Glomerular visceral epithelial cell (primary cell): ENCODE measurements at regions not wholly inside any gene's neighbourhood (a gene's known extent, or its start where the extent isn't known, plus 50 kb on each side); places are given as distances from the start of the nearest gene placed in this dataset.

ENCODE experiments used
- DNase-seq: peaks from one replicate; pipeline ENCODE4 v3.0.0-alpha.2; 2016; ENCODE audit errors: extremely low spot score

DNA sequence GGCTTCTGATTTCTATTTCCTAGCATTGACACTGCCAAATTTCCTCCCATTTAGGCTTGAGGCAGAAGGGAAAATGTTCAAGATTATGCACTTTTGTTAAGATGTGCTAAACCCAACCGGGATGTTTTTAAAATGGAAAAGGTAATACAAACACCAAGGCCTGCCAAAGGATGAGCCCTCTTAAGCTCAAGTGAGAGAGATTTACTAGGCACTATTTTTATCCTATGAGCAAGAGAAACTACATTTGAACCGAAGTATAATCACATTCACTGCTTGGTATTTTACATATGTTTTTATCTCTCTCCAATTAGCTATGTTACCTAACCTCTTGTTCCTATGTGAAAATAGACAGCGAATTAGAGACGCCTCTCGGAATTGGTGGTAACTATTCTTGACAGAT lies 295.8 kb downstream of the GABRB3 start:
- DNase-seq, result no peak

DNA sequence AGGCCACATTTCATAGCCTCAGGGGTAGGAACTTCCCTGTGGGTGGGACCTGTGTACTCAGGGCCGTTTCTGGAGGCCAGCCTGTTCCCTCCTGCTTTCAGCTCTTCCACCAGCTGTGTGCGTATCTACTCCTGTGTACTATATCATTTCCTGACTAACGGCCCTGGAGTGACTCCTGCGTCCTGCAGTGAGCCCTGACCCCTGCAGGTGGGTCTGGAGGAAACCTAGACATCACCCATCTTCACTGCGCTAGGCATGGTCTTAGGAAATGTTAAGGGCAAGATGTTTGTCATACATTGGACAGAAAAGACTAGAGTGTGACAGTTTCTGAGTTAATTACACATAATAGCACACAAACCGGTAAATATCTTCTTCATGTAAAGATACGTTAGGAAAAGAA lies 297.3 kb downstream of the GABRB3 start:
- DNase-seq, result no peak

DNA sequence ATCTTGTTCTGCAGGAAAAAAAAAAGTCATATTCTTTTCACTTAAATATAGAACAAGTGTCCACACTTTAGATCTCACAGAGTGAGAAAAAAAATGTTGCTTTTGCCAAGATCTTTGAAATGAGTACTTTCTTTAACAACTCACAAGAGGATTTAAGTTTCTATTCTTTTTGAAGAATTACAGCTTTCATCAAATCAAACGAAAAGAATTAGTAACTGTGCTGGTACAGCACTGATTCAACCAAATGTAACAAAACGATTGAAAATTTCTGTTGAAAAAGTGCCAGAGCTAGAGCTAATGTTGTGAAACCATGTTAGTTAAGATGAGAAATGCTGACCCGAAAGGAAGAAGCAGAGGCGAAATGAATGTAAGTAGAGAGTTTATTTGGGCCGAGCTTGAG lies 300.2 kb downstream of the GABRB3 start:
- DNase-seq, result no peak

DNA sequence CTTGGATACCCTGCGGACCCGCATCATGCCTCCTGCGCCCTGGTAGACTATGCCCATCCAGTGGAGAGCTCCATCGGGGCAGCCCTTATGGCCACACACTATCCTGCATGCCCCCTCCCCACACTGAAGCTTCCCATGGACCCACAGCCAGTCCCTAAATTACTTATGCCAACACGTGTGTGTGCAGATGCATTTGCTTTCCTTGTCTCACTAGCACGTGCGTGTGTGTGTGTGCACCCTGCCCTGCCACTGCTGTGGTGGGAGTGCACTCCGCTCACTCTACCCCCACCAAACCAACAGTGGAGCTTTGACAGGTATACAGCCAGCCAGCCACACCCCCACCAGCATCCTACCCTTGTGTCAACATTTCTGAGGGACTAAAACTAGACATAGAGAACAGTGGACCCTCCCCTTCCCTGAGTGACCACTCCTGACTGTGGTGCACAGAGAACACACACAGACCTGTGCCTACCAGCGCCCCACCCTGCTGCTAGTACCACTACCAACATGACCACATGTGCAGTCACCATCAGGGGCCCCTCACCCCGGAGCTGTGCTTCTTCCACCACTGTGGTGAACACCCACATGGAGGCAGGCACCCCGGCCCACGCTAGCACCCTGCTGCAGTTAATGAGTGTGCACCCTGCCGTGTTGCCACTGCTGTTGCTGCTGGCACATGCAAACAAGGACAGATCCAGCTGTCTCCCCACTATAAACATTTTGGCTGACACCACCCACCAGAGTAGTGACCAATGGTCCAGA lies 310.8 kb downstream of the GABRB3 start:
- no peak for DNase-seq

- no peak for DNase-seq
Observed at GRCh38 chr15:26460165-26460564, 312.7 kb downstream of the GABRB3 start.

GRCh38 chr15:26455828-26456227 lies 317.0 kb downstream of the GABRB3 start:
- DNase-seq, result no peak

DNA sequence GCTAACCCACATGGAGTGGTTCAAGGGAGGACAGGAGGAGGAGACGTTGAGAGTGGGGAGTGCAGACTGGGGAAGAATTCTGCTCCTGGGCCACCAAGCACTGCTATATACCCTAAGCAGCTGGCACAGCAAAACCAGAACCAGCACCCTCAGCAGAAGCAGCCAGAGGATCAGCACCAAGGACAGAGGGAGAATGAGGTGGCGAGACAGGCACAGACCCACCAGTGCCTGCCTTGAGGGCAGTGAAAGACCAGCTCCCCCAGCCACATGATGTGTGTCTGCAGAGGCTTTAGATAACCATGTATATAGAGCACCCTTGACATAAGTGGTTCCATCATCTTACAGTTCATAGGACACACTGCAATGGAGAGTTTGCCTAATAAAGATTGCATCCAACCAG lies 319.0 kb downstream of the GABRB3 start:
- no peak for DNase-seq

- no peak for DNase-seq
Observed at GRCh38 chr15:26451995-26452394, 320.9 kb downstream of the GABRB3 start.

DNA sequence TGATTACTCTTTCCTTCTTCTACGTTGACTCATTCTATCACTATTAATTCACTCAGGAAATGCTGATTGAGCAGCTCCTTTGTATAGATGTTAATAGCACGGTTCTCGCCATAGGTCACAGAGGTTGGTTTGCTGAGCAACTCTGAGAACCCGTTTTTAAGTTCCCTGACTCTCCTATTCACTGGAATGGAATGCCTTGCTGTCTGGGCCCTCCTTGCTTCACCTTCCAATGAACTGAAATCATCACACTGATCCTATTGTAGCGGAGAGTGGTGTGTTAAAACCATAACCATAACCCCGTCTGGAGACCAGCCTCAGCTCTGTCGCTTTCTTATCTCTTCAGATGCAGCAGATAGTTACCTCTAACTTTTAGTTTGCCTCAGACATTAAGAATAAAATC lies 323.6 kb downstream of the GABRB3 start:
- DNase-seq, result no peak

GRCh38 chr15:26443321-26443720 lies 329.5 kb downstream of the GABRB3 start:
- DNase-seq, result no peak

DNA sequence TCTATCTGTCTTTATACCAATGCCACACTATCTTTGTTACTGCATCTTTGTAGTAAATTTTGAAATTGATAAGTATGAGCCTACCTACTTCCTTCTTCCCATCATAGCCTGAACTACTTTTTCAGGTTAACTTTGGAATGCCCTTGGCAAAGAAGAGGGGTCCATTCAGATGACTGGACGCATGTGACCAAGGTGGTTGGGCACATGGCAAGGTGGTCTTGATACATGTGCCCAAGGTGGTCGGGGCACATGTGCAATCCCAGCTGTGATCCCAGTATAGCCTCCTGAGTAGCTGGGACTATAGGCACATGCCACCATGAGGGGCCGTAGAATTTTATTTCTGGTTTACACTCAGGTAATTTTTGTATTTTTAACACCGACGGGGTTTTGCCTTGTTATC lies 330.2 kb downstream of the GABRB3 start:
- no peak for DNase-seq

DNA sequence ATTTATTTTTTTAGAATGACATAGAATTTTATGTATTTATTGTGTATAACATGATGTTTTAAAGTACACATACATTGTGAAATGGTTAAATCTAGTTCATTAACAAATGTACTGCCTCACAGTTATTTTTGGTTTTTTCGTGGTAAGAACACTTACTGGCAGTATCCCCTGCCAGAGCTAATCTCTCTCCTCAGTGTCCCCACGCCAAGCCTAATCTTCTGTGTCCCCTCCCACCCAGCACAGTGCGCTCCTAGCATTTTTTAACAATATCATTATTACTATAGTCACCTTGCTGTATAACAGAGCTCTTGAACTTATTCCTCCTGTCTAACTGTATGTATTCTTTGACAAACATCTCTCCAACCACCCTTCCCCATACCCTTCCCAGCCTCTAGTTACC lies 333.2 kb downstream of the GABRB3 start:
- DNase-seq, result no peak

DNA sequence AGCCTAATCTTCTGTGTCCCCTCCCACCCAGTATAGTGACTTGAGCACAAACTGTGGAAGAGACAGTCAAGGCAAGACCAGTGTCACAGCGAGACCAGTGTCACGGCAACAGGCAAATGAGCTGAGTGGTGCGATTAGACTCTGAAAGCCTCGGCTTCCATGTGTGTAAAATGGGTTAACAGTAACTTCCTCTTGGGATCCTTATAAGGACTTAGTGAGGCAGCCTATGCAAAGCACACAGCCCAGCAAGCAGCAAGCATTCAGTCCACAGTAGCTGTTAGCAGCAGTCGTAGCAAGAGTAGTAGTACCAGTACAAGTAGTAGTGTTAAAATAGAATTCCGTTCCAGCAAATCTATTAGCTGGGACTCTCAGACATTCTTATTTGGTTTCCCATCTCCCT lies 334.1 kb downstream of the GABRB3 start:
- DNase-seq, result no peak

- DNase-seq, result no peak
Observed at GRCh38 chr15:26438316-26438715, 334.6 kb downstream of the GABRB3 start.

- no peak for DNase-seq
Observed at GRCh38 chr15:26433818-26434217, 339.0 kb downstream of the GABRB3 start.

DNA sequence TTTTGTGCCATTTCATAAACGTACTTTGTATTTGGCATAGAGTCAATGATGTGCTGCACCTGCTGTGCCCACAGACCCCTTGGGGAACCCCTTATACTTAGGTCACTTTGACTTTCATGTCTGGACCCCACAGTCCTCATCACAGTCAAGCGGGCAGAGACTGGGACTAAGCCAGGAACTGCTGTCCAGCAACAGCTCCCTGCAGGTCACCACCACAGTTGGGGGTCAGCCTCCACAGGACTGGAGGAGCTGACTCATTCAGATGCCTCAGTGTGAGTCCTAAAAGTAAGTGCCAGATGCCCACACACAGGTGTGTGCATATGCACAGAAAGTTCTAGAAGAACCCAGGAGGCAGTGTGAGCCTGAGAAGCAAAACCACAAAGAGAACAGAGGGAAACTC lies 339.8 kb downstream of the GABRB3 start:
- no peak for DNase-seq

- no peak for DNase-seq
Observed at GRCh38 chr15:26421065-26421464, 351.8 kb downstream of the GABRB3 start.

- DNase-seq, result no peak
Observed at GRCh38 chr15:26395624-26396023, 377.2 kb downstream of the GABRB3 start.

GRCh38 chr15:26394801-26395200 lies 378.1 kb downstream of the GABRB3 start:
- no peak for DNase-seq

- no peak for DNase-seq
Observed at GRCh38 chr15:26392956-26393355, 379.9 kb downstream of the GABRB3 start.

- no peak for DNase-seq
Observed at GRCh38 chr15:26391567-26392194, 381.2 kb downstream of the GABRB3 start.

DNA sequence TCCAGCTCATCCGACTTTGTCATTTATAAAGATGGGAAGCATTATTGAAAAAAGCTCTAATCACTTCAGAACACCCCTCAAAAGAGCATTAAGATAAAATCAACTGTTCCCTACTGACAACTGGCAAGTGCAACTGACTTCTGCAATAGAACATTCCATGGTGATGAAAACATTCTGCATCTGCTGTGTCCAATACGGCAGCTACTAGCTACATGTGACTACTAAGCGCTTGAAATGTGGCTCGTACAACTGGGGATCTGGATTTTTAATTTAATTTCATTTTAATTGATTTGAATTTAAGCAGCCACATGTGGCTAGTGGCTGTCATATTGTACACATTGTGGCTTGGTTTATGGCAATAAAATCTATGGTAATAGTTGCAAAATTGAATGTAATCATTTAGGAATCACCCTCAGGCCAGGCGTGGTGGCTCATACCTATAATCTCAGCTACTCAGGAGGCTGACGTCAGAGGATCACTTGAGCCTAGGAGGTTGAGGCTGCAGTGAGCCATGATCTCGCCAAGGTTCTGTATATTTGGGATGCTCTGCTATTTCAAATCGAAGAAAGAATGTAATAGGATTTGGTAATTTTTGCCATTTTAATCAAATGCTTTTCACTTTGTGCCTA lies 390.3 kb downstream of the GABRB3 start:
- DNase-seq, result no peak

DNA sequence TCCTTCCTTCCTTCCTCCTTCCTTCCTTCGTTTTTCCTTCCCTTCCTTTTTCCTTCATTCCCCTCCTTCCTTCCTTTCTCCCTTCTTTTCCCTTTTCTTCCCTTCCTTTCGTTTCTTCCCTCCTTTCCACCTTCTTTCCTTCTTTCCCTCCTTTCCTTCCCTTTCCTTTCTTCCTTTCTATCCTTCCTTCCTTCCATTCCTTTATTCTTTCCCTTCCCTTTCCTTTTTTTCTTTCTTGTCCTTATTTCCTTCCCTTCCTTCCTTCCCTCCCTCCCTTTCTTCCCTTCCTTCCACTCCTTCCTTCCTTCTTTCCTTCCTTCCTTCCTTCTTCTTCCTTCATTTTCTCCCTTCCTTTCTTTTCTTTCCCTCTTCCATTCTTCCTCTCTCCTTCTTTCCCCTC lies 394.6 kb downstream of the GABRB3 start:
- no peak for DNase-seq
